HG03439 (cell line): ENCODE measurements at regions not wholly inside any gene's neighbourhood (a gene's known extent, or its start where the extent isn't known, plus 50 kb on each side); places are given as distances from the start of the nearest gene placed in this dataset.
"Not testable (repeated sequence)": the region's sequence is repeated elsewhere in the genome, so short reads cannot be mapped to it uniquely, and the experiment has no call there.

ENCODE experiments used
- ATAC-seq: cut with Tn5 transposase; IDR thresholded peaks from one replicate; pipeline ENCODE4 v1.9.1; 2021; ENCODE audit warnings: mild to moderate bottlenecking, moderate library complexity; ENCODE audit not compliant: unreplicated experiment

DNA sequence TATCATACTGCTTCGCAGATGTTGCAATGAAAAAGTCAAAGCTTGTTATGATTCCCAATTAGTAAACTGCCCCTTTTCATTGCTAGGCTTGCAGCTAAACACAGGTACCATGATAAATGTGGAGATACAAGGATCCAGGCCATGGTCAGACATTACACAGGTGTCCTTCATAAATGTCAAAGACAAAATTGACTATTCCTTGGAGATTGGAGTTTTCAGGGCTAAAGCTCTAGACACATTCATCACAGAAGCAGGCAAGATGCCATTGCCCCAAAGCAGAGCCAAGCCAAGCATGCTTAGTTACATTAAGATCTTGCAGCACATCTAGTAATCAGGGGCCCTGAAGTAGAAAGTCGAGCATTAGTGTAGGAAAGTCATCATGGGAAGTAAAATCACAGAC is 111.3 kb upstream of the INTU start:
- ATAC-seq, result no peak

DNA sequence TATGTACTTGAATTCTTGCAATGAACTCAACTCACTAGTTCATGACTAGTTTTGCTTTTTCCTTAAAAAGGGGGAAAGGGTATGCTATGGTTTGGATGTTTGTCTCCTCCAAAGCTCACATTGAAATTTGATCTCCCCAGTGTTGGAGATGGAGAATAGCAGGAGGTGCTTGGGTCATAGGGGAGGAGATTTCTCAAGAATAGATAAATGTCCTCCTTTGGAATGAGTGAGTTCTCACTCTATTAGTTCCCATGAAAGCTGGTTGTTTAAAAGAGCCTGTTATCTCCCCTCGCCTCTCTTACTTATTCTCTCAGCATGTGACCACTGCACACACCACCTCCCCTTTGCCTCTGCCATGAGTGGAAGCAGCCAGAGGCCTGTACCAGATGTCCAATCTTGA is 109.4 kb upstream of the INTU start:
- no peak for ATAC-seq

DNA sequence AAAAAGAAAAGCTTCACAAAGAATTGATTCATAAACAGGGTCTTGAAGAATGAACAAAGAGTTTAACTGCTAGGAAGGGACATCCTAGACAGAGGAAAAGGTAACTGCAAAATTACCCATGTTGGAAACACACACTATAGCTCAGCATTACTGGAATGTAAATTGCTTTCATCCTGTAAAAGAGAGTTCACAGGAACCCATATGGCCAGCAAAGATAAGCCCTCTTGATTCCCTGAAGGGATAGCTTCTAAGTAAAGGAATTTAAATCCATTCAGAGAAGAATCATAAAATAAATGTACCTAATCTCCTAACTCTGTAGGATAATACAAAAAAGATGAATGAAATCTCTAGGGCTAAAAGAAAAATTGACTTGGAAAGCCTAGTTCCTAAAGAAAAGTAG is 107.1 kb upstream of the INTU start:
- ATAC-seq, result no peak

DNA sequence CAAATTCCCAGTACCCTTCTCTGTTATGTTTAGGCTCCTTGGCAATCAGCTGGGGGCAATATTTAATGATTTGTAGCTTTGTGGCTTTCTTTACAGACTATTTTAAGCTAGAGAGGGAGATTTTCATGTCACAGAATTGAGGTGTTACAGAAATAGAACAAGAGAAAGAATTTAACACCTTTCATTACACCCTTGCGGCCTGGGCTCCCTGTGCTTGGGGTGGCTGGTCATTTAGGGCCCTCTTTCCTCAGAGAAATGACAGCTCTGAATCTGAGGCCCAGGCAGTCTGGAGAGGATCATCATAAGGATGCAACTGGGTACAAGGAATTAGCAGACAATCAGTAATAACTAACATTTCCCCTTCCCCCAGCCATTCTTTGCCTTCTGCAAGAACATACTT is 104.5 kb upstream of the INTU start:
- ATAC-seq, result no peak

DNA sequence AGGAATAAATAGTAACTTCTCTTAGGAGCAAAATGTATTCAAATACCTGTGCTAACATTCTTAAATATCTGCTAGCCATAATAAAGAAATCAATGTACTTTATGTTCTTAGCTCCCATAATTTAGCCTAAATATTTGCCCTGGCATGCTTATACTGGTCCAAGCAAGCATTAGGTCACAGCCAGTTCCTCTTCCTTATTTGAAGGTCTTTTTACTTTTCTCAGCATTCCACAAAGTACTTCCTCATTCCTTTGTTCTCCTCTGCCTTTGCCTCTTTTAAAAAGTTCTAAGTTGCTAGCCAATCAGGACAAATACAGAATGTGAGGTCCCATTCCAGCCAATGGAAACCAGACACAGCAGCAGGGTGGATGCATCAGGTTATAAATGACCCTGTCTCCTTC is 102.9 kb upstream of the INTU start:
- not testable (repeated sequence) for ATAC-seq

DNA sequence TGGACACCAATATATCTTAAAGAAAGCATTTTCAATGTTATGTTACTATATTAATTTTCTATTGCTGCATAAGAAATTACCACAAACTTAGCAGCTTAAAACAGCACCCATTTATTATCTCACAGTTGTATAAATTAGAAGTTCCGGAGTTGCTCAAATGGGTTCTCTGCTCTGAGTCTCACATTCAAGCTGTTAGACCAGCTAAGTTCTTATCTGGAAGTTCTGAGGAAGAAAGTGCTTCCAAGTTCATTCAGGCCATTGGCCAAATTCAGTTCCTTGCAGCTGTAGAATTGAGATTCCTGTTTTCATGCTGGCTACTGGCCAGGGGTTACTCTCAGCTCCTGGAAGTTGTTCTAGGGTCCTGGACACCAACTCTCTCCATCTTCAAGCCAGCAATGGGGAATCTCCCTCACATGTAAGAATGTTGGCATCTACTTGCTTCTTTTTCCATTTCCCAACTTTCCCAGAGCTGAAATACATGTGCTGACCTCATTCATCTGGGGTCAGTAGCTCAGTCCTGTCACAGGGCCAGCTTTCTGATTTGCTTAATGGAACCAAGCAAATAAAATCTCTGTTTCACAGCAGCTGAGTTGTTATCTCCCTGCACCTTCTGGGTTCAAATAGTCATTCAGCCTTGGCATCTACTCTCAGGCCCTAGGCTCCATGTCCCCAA is 99.6 kb upstream of the INTU start:
- ATAC-seq, result no peak

DNA sequence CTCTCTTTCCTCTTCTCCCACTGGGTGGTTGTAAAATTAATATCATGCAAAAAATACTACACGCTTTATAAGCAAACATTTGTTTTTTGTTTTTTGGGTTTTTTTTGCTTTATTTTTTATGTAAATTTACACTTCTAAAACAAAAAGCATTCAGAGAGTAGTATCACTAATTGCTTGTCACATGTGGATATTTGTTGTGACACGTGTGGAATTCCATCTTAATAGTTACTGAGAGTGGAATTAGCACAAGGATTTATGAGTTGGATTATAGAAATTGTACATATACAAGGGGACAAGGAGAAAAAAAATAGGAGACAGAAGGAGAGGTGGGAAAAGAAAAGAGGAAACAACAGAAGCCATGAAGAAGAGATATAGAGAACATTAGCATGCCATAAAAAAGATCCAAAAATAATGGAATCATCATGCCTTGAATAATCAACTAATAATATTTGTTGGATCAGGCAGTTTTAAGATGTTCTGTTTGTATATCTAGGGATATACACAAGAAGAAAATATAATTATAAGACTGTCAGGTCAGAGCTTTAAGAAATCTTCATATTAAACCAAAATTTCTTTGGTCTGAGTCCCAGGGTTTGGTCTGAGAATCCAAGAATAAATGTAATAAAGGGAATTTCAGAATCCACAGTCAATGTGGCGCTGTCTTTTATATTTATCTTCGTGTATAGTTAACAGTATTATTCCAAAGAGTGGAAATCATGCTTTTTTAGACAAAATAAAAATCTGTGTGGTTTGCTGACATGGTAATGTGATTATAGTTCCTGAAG is 98.5 kb upstream of the INTU start:
- no peak for ATAC-seq

DNA sequence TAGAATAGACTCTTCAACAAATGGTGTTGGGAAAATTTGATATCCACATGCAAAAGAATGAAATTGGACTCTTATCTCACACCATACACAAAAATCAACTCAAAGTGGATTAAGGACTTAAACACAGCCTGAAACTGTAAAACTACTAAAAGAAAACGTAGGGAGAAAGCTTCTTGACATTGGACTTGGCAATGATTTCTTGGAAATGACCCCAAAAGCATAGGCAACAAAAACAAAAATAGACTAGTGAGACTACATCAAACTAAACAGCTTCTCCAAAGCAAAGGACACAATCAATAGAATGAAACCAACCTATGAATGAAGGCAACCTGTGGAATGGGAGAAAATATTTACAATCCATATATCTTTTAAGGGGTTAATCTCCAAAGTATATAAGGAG is 94.7 kb upstream of the INTU start:
- no peak for ATAC-seq

DNA sequence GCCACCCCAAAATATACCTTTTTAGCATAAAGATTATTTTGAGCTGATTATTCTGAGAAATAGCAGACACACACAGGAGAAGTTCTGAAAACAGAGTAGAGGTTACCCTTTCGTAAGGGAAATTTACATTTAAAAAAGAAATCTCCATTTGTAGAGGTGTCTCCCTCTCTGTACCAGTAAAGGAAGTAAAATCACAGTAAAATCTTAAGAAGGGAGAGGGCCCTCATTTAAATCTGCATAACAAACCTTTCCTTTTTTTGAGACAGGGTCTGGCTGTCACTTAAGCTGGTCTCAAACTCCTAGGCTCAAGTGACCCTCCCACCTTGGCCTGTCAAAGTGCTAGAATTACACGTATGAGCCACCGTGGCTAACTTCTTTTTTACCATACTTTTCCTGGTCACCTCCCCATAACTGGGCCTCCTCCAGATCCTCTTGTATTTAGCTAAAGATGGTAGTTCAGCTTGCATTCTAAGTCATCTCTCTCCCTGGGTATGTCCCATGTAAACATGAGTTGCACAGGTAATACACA is 92.2 kb upstream of the INTU start:
- ATAC-seq, result no peak

DNA sequence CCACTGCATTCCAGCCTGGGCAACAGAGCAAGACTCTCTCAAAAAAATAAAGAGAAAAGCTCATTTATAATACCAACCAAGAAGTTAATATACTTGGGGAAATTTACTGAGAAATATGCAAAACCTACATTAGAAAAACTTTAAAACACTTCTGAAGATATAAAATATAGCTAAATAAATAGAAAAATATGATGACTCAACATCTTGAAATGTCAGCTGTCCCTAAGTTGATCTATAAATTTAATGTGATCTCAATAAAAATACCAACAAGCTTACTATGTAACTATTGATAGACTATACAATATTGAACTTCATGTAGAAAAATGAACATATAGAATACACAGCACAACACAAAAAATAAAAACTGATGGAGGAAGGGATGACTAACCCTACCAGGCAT is 87.5 kb upstream of the INTU start:
- no peak for ATAC-seq

DNA sequence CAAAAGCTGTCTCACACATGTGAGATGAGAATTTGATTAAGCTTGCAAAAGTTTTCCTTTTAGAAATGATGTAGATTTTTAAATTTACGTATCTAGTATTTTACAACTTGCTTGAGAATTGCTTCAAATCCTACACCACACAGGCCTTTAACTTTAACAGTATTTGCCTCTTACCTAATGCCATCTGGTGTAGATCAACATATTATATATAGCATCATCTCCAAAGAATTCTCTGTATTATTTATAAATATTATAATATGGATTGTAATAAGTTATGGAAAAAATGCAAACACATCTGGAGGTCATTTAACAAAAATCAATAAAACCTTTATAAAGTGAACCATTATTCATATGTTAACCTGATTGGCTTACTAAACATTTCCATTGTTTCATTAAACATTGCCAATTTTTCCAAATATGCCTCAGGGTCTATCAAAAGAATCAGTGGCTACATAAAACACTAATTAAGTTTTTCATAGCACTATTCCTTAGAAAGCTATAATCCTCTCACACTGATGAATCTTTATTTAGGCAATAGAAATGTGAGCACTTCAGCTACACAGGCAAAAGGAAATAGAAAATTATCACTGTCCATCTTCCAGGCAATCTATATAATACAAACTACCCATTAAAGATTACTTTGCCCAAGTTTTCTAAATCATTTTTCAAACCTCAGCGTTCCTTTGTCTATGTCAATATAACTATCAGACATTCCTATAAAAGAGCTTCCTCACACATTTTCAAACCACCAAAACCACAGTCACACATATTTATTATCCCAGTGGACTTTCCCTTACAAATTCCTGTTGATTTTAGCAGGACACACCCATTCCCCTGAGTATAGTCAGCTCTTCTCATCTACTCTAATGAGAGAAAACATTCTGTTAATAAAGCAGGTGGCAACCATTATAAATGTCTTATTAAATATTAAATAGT is 83.5 kb upstream of the INTU start:
- no peak for ATAC-seq

DNA sequence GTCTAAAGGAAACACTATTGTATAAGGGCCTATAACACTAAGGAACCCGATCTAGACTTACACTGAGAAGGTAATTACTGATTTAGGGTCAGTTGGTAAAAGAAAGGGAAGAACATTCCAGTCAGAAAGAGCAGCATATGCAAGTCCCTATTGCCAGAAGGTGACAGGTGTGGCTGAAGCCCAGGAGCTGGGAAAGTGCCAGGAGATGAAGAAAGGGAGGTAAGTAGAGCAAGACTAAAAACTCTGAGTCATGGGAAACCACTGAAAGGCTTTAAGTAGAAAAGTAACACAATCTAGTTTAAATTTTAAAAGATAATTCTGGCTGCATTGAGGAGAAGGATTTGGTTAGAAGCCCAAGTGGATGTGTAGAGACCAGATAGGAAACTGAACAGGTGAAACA is 77.7 kb upstream of the INTU start:
- ATAC-seq, result no peak

DNA sequence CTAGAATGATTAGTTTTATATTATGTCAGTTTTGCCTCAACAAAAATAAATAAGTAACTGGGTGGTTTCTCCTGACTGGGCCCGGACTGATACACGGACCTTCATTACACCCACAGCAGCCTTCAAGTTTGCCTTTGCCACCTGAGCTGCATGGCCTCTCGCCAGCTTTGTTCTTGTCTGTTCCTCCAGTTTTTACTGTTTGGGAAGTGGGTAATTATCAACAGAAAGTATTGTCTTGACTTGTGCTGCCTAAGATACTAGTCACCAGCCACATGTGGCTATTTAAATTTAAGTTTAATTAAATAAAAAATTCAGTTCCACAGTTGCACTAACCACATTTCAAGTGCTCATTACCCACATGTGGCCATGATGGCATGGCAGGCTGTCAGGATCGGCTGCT is 74.7 kb upstream of the INTU start:
- ATAC-seq, result no peak

DNA sequence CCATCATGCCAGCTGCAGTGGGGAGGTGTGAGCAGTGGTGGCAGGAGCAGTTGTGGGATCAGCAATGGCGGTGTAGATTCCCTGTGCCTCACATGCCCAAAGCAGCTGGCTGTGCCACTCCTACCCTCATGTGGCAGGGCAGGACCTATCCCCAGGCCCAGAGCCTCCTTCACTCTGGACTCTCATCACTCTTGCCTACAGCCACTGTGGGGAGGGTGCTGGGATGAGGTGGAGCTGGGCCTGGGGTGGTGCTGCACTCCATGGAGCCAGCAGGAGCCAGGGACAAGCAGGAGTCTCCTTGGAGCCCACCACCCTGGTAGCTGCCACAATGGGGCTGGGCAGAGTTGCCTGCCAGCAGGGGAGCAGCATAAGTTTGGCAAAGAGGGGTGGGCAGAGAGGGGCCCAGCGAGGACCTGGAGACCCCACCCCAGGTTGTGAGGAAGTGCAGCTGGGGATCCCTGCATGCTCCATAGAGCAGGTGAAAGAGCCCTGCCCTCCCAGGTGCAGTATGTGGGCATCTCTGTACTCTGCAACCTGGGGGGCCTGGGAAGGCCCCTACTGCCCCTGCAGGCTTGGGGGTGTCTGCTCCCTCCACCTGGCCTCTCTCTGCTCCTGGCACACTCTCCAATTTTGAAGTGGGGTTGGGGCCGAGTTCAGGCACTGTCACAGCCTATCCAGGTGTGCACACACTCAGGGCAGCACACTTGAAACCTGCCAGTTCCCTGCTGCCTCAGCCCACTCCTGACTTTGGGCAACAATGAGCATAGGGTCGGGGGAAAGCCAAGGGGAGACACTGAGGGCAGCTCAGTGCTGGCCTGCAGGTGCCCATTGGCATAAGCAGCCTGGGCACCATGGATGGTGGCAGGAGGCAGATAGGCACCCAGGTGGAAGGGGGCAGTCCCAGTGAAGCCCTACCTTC is 74.0 kb upstream of the INTU start:
- no peak for ATAC-seq

DNA sequence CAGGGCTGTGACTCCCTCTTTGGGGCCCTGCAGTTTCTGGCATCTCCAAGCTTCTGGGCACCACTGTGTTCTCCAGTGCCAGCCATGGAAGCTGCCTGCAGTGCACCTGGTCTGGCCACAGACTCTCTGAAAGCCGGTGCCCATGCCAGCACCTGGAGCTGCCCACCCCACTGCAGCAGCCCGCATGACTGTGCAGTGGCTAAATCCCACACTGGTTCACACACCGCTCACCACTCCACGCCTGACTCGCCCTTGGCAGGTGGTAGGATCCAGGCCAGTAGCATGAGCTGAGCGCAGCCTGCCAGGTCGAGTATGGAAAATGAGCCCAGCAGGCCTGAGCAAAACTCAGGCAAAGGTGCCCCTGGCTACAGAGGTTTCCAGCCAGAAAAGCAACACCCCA is 72.8 kb upstream of the INTU start:
- no peak for ATAC-seq

DNA sequence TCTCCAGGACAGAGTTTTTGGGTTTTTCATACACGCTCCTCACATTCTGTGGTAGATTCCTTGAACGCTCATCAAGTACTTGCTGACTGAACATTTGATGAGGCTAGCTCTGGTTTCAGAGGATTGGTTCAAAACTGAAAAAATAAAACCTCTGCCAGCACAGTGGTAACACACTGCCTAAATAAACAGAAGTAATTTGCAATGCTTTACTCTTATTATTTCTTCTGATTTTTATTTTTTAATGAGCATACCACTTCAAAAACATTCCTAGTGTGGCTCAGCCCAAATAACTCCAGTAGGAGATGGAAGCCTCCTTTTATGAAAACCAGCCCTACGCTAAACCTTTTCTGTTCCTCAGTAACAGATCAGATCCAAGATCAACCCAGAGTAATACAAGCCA is 72.0 kb upstream of the INTU start:
- ATAC-seq, result no peak

DNA sequence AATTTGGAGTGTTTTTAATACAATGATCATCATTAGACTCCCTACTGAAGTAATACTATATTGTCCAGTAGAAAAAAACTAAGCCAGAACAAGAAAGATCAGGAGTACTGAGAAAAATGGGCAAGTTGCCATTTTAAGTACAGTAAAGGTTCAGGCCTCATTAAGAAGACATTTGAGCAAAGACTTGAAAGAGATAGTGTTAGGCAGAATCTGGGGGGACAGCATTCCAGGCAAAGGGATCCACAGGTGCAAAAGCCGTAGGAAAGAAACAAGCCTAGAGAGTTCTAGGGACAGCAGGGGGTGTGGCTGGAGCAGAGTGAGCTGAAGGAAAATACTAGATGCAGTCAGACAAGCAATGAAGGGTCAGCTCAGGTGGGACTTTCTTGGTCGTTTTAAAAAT is 58.1 kb upstream of the INTU start:
- no peak for ATAC-seq

DNA sequence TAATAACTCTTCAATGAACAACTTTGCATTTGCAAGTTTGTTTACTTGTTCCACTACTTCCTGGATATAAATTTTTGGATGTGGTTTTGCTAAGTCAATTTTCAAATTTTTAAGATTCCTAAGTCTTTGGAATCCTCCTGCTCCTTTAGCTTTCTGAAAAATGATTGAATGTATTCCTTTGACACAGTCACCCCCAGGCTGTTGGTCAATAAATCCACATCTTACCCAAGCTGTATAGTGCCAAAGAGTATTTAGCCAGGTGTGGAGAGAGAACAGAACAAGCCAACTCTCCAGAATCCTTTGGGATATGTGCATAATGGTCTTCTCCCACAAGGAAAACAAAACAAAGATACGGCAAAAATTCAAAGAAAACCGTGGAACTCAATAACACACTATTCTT is 56.9 kb upstream of the INTU start:
- ATAC-seq, result no peak

DNA sequence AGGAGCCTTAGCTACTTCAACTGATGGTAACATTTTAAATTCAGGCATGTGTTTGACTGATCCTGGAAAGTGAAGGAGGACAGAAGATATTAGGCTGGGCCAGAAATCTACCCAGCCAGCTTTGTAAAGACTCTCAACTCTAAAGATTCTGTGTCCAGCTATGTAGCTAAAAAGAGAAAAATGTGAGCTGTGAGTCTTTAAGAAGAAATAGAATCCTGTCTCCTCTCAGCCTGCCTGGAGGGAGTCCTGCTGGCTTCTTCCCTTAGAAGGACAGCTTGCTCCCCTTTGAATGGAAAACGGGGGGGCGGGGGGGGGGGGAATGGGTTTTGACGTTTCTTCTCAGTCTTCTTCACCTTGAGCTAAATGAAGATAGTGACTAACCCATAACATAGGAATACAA is 54.3 kb upstream of the INTU start:
- ATAC-seq, result no peak

DNA sequence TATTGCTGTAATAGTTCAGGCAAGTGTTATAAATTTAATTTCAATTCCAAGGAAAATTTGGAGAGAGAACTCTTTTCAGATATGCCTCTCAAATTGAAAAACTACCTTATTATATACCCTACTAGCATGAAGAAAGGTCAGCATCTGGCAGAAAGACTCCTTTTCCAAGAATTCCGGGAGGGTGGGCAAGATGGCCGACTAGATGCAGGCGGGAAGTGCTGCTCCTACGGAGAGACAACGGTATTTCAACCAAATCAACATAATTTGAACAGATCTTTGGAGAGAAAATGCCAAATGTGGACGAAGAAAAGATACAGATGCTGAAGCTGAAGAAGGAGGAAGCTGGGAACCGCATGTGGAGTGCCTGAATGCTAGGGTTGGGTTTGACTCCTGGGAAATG is 53.8 kb upstream of the INTU start:
- ATAC-seq, result no peak
